A673 (cell line): ENCODE measurements at regions not wholly inside any gene's neighbourhood (a gene's known extent, or its start where the extent isn't known, plus 50 kb on each side); places are given as distances from the start of the nearest gene placed in this dataset.

Source experiments
- BruUV-seq: library from RNA; stranded (reverse); fragments of 400-500 nt; replicated peaks from 2 replicates; lab custom pipeline; 2021; lab: Mats Ljungman, UMichigan
- CTCF ChIA-PET: fragments of 300-600 bp; sonication (Branson Sonifier 250); formaldehyde crosslinking; loops from one replicate; lab custom pipeline; 2022; ENCODE audit warnings: antibody characterized with exemption; lab: Charles Lee
- POLR2A ChIA-PET: fragments of 300-600 bp; sonication (Branson Sonifier 250); formaldehyde crosslinking; loops from one replicate; lab custom pipeline; 2022; ENCODE audit warnings: antibody characterized with exemption; ENCODE audit not compliant: low non-redundant PET; lab: Charles Lee
- DNase-seq: peaks from one replicate; pipeline ENCODE4 v3.0.0-alpha.2; 2015; ENCODE audit warnings: low spot score
- H3K27ac ChIP-seq: fragments of 200-600 bp; sonication (generic); 2 replicates; pipeline ENCODE4 v1.5.1; 2016; ENCODE audit warnings: mixed run types, low read depth, mild to moderate bottlenecking, mixed read lengths, antibody characterized with exemption, low read length; ENCODE audit not compliant: poor library complexity, severe bottlenecking
- H3K27me3 ChIP-seq: fragments of 200-600 bp; sonication (generic); replicated peaks from 2 replicates; pipeline ENCODE4 v1.6.1; 2017; ENCODE audit warnings: mixed run types, low read depth, mild to moderate bottlenecking, mixed read lengths, antibody characterized with exemption, low read length; ENCODE audit not compliant: insufficient read depth, poor library complexity
- H3K36me3 ChIP-seq: fragments of 200-600 bp; sonication (generic); 2 replicates; pipeline ENCODE4 v1.6.1; 2016; ENCODE audit warnings: mixed run types, mild to moderate bottlenecking, mixed read lengths, antibody characterized with exemption, low read length; ENCODE audit not compliant: insufficient read depth, poor library complexity, severe bottlenecking
- H3K4me1 ChIP-seq: fragments of 200-600 bp; sonication (generic); 2 replicates; pipeline ENCODE4 v1.6.1; 2017; ENCODE audit warnings: mixed run types, mild to moderate bottlenecking, mixed read lengths, antibody characterized with exemption, low read length; ENCODE audit not compliant: insufficient read depth, poor library complexity, severe bottlenecking
- H3K4me3 ChIP-seq: fragments of 200-600 bp; sonication (generic); 2 replicates; pipeline ENCODE4 v1.5.1; 2016; ENCODE audit warnings: low read depth, mixed run types, mild to moderate bottlenecking, mixed read lengths, low read length; ENCODE audit not compliant: poor library complexity, severe bottlenecking
- H3K9me3 ChIP-seq: fragments of 200-600 bp; sonication (generic); 2 replicates; pipeline ENCODE4 v1.6.1; 2016; ENCODE audit warnings: mixed run types, low read depth, mild to moderate bottlenecking, mixed read lengths, antibody characterized with exemption, low read length; ENCODE audit not compliant: poor library complexity, severe bottlenecking
- CTCF ChIP-seq: fragments of 300-800, 200-600 bp; sonication (generic); conservative IDR thresholded peaks from 2 replicates; pipeline ENCODE4 v1.5.1; 2017; ENCODE audit warnings: low read depth, mild to moderate bottlenecking, antibody characterized with exemption, low read length, moderate library complexity, mixed read lengths
- EZH2 ChIP-seq: fragments of 200-600 bp; sonication (generic); IDR thresholded peaks from 2 replicates; pipeline ENCODE4 v1.6.1; 2017; ENCODE audit warnings: borderline replicate concordance, low read depth, mild to moderate bottlenecking, mixed read lengths, antibody characterized with exemption, low read length; ENCODE audit not compliant: poor library complexity, severe bottlenecking
- intact Hi-C: fragments of 100-400 bp; cut with micrococcal nuclease; formaldehyde crosslinking; loops from one replicate; pipeline ENCODE4 v1.10.0; 2022; ENCODE audit not compliant: unreplicated experiment

GRCh38 chr2:137729305-137729704 lies 235.0 kb upstream of the HNMT start:
- Histone ChIP-seq H3K4me3 (no peak overlapping the region), H3K27ac (no peak overlapping the region), H3K4me1 (no peaks in the 10 kb centered on the region), H3K9me3 (no peaks in the 10 kb centered on the region), H3K36me3 (no peaks in the 10 kb centered on the region), H3K27me3 (no peaks in the 10 kb centered on the region)
- ChIA-PET CTCF (no interaction called here), POLR2A (no interaction called here)
- BruUV-seq = no TSS peak
- no peak for DNase-seq
- intact Hi-C loops = no loop called here
- TF ChIP-seq CTCF (no peak), EZH2 (no peak)

- H3K27ac ChIP-seq = no peak overlapping the region
- no peak for DNase-seq
- CTCF ChIA-PET = no interaction called here
- no peaks in the 10 kb centered on the region for H3K36me3 ChIP-seq
- POLR2A ChIA-PET = no interaction called here
- no peak for TF ChIP-seq CTCF
- TF ChIP-seq EZH2 = no peak
- BruUV-seq = no TSS peak
- no peak overlapping the region for H3K4me3 ChIP-seq
- H3K27me3 ChIP-seq = no peaks in the 10 kb centered on the region
- H3K9me3 ChIP-seq = no peaks in the 10 kb centered on the region
- no peaks in the 10 kb centered on the region for H3K4me1 ChIP-seq
- intact Hi-C loops = no loop called here
Observed at GRCh38 chr2:137737559-137737958, 226.7 kb upstream of the HNMT start.

GRCh38 chr2:137741784-137742362 lies 222.4 kb upstream of the HNMT start:
- intact Hi-C loops = no loop called here

More at GRCh38 chr2:137741784-137742362, 222.4 kb upstream of the HNMT start:
- TF ChIP-seq CTCF (no peak), EZH2 (no peak)
- H3K27me3 ChIP-seq = no peaks in the 10 kb centered on the region
- no peaks in the 10 kb centered on the region for H3K9me3 ChIP-seq
- BruUV-seq = no TSS peak
- H3K36me3 ChIP-seq = no peaks in the 10 kb centered on the region
- no peak overlapping the region for H3K4me3 ChIP-seq
- CTCF ChIA-PET = no interaction called here
- H3K27ac ChIP-seq = no peak overlapping the region
- POLR2A ChIA-PET = no interaction called here
- H3K4me1 ChIP-seq = no peaks in the 10 kb centered on the region
- no peak for DNase-seq
